ENCODE measurements at regions not wholly inside any gene's neighbourhood (a gene's known extent, or its start where the extent isn't known, plus 50 kb on each side); places are given as distances from the start of the nearest gene placed in this dataset.

GRCh38 chr3:135440746-135441145, 524.8 kb upstream of the PPP2R3A start:
- no peak for TF ChIP-seq EZH2 (IDR thresholded peaks at IDR 0.05; ENCODE audit: borderline replicate concordance, low read length)
- no peak for TF ChIP-seq CTCF (conservative IDR thresholded peaks at IDR 0.05 in 1 of 2, IDR thresholded peaks at IDR 0.05 in 1 of 2; ENCODE audit: extremely low read depth in 1 of 2, insufficient read depth in 1 of 2, low read depth in 1 of 2, low read length in 2 of 2)

Measured in mammary epithelial cell (primary cell).